ENCODE measurements at regions not wholly inside any gene's neighbourhood (a gene's known extent, or its start where the extent isn't known, plus 50 kb on each side); places are given as distances from the start of the nearest gene placed in this dataset.

DNA sequence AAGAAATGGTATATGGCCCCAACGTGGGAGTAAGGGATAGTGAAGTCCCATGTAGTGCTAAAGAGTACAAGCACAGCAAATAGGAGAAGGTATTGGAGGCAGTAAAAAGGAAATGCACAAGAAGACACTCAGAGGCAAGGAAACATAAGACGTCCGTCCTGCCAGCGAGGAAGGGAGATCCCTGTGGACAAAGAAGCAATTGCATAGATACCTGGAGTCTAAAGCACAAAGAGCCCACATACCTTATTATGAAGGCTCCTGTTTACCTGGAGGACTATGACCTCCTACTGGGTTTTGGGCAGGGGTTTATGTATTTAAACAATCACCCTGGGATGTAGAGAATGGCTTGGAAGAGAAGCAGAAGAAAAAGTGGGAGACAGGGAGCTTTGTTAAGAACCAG, 341.2 kb upstream of the DCN start:
- intact Hi-C loops (cut with micrococcal nuclease; ENCODE audit: unreplicated experiment), result no loop called here
- Histone ChIP-seq H3K27ac (no peak overlapping the region), H3K4me3 (no peak overlapping the region), H3K4me2 (no peak overlapping the region), H3F3A (ENCODE audit: insufficient read depth, low read depth) (no peaks in the 10 kb centered on the region), H3K79me2 (ENCODE audit: low read depth) (no peaks in the 10 kb centered on the region), H3K9me3 (ENCODE audit: insufficient read depth, low read depth) (no peaks in the 10 kb centered on the region; the same call in 1 of the 2 replicates), H3K36me3 (ENCODE audit: low read depth) (no peaks in the 10 kb centered on the region), H3K4me1 (replicated peaks; ENCODE audit: insufficient read depth) (no peaks in the 10 kb centered on the region), H3K27me3 (ENCODE audit: insufficient read depth, low read depth) (no peaks in the 10 kb centered on the region), H2AFZ (no peak overlapping the region), H3K9me2 (ENCODE audit: insufficient read depth) (no peaks in the 10 kb centered on the region), H4K20me1 (ENCODE audit: insufficient read depth) (no peaks in the 10 kb centered on the region)
- ChIA-PET POLR2A (ENCODE audit: unreplicated experiment) (no interaction called here), CTCF (no interaction called here)
- TF ChIP-seq, protein P1, sequence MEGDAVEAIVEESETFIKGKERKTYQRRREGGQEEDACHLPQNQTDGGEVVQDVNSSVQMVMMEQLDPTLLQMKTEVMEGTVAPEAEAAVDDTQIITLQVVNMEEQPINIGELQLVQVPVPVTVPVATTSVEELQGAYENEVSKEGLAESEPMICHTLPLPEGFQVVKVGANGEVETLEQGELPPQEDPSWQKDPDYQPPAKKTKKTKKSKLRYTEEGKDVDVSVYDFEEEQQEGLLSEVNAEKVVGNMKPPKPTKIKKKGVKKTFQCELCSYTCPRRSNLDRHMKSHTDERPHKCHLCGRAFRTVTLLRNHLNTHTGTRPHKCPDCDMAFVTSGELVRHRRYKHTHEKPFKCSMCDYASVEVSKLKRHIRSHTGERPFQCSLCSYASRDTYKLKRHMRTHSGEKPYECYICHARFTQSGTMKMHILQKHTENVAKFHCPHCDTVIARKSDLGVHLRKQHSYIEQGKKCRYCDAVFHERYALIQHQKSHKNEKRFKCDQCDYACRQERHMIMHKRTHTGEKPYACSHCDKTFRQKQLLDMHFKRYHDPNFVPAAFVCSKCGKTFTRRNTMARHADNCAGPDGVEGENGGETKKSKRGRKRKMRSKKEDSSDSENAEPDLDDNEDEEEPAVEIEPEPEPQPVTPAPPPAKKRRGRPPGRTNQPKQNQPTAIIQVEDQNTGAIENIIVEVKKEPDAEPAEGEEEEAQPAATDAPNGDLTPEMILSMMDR (conservative IDR thresholded peaks at IDR 0.05), result no peak
- no peak for TF ChIP-seq EZH2 (IDR thresholded peaks at IDR 0.05; ENCODE audit: low read depth)
- no peak for DNase-seq
- no TSS peak for BruUV-seq (replicated peaks)

DNA sequence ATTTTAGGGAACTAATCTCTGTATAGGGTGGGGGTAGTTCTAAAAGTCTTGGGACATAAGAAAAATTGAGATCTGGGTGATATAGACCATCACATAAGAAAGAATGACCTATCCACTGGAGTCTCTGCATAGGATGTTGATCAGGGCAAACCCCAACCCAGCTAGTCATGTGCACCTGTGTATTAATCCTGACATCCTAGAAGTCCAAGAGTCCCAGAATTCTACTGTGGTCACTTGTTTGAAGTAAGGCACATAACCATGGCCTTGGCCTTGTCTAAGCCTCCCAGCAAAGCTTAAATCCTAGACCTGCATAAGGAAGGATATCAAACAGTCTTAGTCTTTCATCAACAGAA, 334.1 kb upstream of the DCN start:
- CTCF ChIA-PET, result no interaction called here
- H3K4me2 ChIP-seq, result no peak overlapping the region
- no peaks in the 10 kb centered on the region for H3F3A ChIP-seq (ENCODE audit: insufficient read depth, low read depth)
- H3K36me3 ChIP-seq (ENCODE audit: low read depth), result no peaks in the 10 kb centered on the region
- BruUV-seq (replicated peaks), result no TSS peak
- no peaks in the 10 kb centered on the region for H3K27me3 ChIP-seq (ENCODE audit: insufficient read depth, low read depth)
- no peaks in the 10 kb centered on the region for H3K79me2 ChIP-seq (ENCODE audit: low read depth)
- H3K27ac ChIP-seq, result no peak overlapping the region
- TF ChIP-seq, protein P1 (conservative IDR thresholded peaks at IDR 0.05), result no peak
- no peak for TF ChIP-seq EZH2 (IDR thresholded peaks at IDR 0.05; ENCODE audit: low read depth)
- H3K9me2 ChIP-seq (ENCODE audit: insufficient read depth), result no peaks in the 10 kb centered on the region
- POLR2A ChIA-PET (ENCODE audit: unreplicated experiment), result no interaction called here
- no peaks in the 10 kb centered on the region for H4K20me1 ChIP-seq (ENCODE audit: insufficient read depth)
- H3K4me3 ChIP-seq, result no peak overlapping the region
- no peaks in the 10 kb centered on the region for H3K4me1 ChIP-seq (replicated peaks; ENCODE audit: insufficient read depth)
- intact Hi-C loops (cut with micrococcal nuclease; ENCODE audit: unreplicated experiment), result no loop called here
- H2AFZ ChIP-seq, result no peak overlapping the region
- no peaks in the 10 kb centered on the region; the same call in 1 of the 2 replicates for H3K9me3 ChIP-seq (ENCODE audit: insufficient read depth, low read depth)
- no peak for DNase-seq

DNA sequence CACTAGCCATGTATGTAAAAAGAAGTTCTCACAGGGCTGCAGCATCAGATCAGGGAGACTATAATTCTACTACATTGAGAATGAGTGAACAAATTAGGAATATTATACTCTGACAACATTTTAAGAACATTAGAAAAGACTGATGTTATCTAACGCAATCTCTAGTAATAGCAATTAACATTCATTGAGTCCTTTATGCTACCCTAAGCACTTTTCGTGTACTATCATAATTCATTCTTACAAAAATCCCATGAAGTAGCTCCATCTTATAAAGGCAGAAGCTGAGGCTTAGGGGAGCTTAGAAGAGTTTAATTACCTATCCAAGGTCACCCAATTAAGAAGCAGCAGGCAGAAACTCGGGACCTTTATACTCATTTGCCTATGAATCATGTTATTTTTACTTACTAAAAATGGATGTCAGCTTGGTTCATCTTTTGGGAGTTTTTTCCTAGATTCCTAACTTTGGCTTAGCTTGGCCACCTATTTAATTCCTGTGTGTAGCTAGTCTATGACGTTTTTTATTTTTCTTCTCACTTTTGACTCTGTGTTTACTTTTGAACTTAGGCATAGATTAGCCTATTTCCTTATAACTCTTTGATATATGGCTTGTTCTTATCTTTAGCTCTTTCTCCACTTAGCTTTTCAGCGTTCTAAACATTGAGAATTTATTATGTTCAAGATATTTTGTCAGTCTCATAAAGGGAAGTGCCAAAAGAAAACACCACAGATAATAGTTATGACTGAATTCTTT, 333.5 kb upstream of the DCN start:
- BruUV-seq (replicated peaks), result no TSS peak
- intact Hi-C loops (cut with micrococcal nuclease; ENCODE audit: unreplicated experiment), result no loop called here

More for the DNA sequence above, 333.5 kb upstream of the DCN start:
- Histone ChIP-seq H3K27me3 (ENCODE audit: insufficient read depth, low read depth) (no peaks in the 10 kb centered on the region), H2AFZ (no peak overlapping the region), H4K20me1 (ENCODE audit: insufficient read depth) (no peaks in the 10 kb centered on the region), H3K4me2 (no peak overlapping the region), H3K9me3 (ENCODE audit: insufficient read depth, low read depth) (no peaks in the 10 kb centered on the region; the same call in 1 of the 2 replicates), H3K4me3 (no peak overlapping the region), H3K27ac (no peak overlapping the region), H3K4me1 (replicated peaks; ENCODE audit: insufficient read depth) (no peaks in the 10 kb centered on the region), H3F3A (ENCODE audit: insufficient read depth, low read depth) (no peaks in the 10 kb centered on the region), H3K36me3 (ENCODE audit: low read depth) (no peaks in the 10 kb centered on the region), H3K9me2 (ENCODE audit: insufficient read depth) (no peaks in the 10 kb centered on the region), H3K79me2 (ENCODE audit: low read depth) (no peaks in the 10 kb centered on the region)
- DNase-seq, result no peak
- CTCF ChIA-PET, result no interaction called here
- TF ChIP-seq, protein P1 (conservative IDR thresholded peaks at IDR 0.05), result no peak
- TF ChIP-seq EZH2 (IDR thresholded peaks at IDR 0.05; ENCODE audit: low read depth), result no peak
- POLR2A ChIA-PET (ENCODE audit: unreplicated experiment), result no interaction called here

Measured in PC-9 (cell line).